ENCODE measurements at regions not wholly inside any gene's neighbourhood (a gene's known extent, or its start where the extent isn't known, plus 50 kb on each side); places are given as distances from the start of the nearest gene placed in this dataset.
"Not testable (repeated sequence)": the region's sequence is repeated elsewhere in the genome, so short reads cannot be mapped to it uniquely, and the experiment has no call there.

- DNase-seq (ENCODE audit: low spot score): no peak
These were observed 224.6 kb upstream of the PLPPR1 start for GRCh38 chr9:100803956-100804355.

- no peak for DNase-seq (ENCODE audit: low spot score)
These were observed 216.9 kb upstream of the PLPPR1 start for GRCh38 chr9:100811643-100812042.

GRCh38 chr9:100813871-100814270 is 214.7 kb upstream of the PLPPR1 start:
- DNase-seq (ENCODE audit: low spot score): no peak

GRCh38 chr9:100819980-100820379 is 208.5 kb upstream of the PLPPR1 start:
- DNase-seq (ENCODE audit: low spot score): no peak

- not testable (repeated sequence) for DNase-seq (ENCODE audit: low spot score)
These were observed 195.5 kb upstream of the PLPPR1 start for GRCh38 chr9:100833035-100833434.

- no peak for DNase-seq (ENCODE audit: low spot score)
These were observed 189.7 kb upstream of the PLPPR1 start for GRCh38 chr9:100838857-100839256.

GRCh38 chr9:100848726-100849125 is 179.8 kb upstream of the PLPPR1 start:
- no peak for DNase-seq (ENCODE audit: low spot score)

GRCh38 chr9:100852088-100852487 is 176.4 kb upstream of the PLPPR1 start:
- DNase-seq (ENCODE audit: low spot score): peak; percentile 4

- no peak for DNase-seq (ENCODE audit: low spot score)
These were observed 172.3 kb upstream of the PLPPR1 start for GRCh38 chr9:100856238-100856637.

- no peak for DNase-seq (ENCODE audit: low spot score)
These were observed 163.4 kb upstream of the PLPPR1 start for GRCh38 chr9:100865111-100865510.

GRCh38 chr9:100865648-100866047 is 162.9 kb upstream of the PLPPR1 start:
- no peak for DNase-seq (ENCODE audit: low spot score)

GRCh38 chr9:100869326-100869725 is 159.2 kb upstream of the PLPPR1 start:
- no peak for DNase-seq (ENCODE audit: low spot score)

- DNase-seq (ENCODE audit: low spot score): no peak
These were observed 148.6 kb upstream of the PLPPR1 start for GRCh38 chr9:100879884-100880283.

GRCh38 chr9:100880284-100880683 is 148.2 kb upstream of the PLPPR1 start:
- no peak for DNase-seq (ENCODE audit: low spot score)

- no peak for DNase-seq (ENCODE audit: low spot score)
These were observed 144.0 kb upstream of the PLPPR1 start for GRCh38 chr9:100884518-100884917.

- DNase-seq (ENCODE audit: low spot score): no peak
These were observed 138.2 kb upstream of the PLPPR1 start for GRCh38 chr9:100890321-100890720.

- no peak for DNase-seq (ENCODE audit: low spot score)
These were observed 117.3 kb upstream of the PLPPR1 start for GRCh38 chr9:100911273-100911672.

GRCh38 chr9:100913257-100913656 is 115.3 kb upstream of the PLPPR1 start:
- DNase-seq (ENCODE audit: low spot score): no peak

- no peak for DNase-seq (ENCODE audit: low spot score)
These were observed 114.3 kb upstream of the PLPPR1 start for GRCh38 chr9:100914266-100914665.

GRCh38 chr9:100919506-100919905 is 109.0 kb upstream of the PLPPR1 start:
- DNase-seq (ENCODE audit: low spot score): no peak

- no peak for DNase-seq (ENCODE audit: low spot score)
These were observed 102.2 kb upstream of the PLPPR1 start for GRCh38 chr9:100926366-100926765.

GRCh38 chr9:100927763-100928162 is 100.8 kb upstream of the PLPPR1 start:
- DNase-seq (ENCODE audit: low spot score): no peak

GRCh38 chr9:100933656-100934055 is 94.9 kb upstream of the PLPPR1 start:
- DNase-seq (ENCODE audit: low spot score): no peak

- DNase-seq (ENCODE audit: low spot score): no peak
These were observed 91.1 kb upstream of the PLPPR1 start for GRCh38 chr9:100937382-100937781.

GRCh38 chr9:100938507-100938906 is 90.0 kb upstream of the PLPPR1 start:
- DNase-seq (ENCODE audit: low spot score): no peak

Data from HT-29 (cell line).